LHCN-M2 (cell line): ENCODE measurements at regions not wholly inside any gene's neighbourhood (a gene's known extent, or its start where the extent isn't known, plus 50 kb on each side); places are given as distances from the start of the nearest gene placed in this dataset.

Experiments used
- DNase-seq: peaks from one replicate; pipeline ENCODE4 v3.0.0-alpha.2; 2012; ENCODE audit warnings: low read depth

GRCh38 chr18:14189858-14190257, 57.6 kb upstream of the ZNF519 start:
- DNase-seq, result peak; percentile 82

- peak; percentile 74 for DNase-seq
Measured at GRCh38 chr18:14188751-14189406, 56.6 kb upstream of the ZNF519 start.
